ENCODE measurements at regions not wholly inside any gene's neighbourhood (a gene's known extent, or its start where the extent isn't known, plus 50 kb on each side); places are given as distances from the start of the nearest gene placed in this dataset.

DNA sequence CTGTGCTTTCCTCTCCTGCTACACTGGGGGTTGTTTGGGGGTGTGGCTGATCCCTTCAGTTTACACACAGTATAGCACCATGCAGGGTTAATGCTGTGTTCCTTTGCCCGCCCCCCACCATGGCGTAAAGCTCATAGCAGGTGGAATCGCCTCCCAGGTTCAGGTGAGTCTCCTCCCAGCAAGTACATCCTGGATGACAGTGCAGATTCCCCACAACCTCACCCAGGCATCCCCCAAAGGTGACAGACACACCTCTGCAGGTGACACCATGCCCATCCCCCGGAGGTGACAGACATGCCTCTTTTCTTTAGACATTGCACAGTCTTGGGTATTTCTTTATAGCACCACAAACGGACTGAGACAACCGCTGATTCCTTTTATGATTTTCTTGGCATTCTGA is 343.7 kb downstream of the BRD1 start:
- no peak for TF ChIP-seq TCF7L2 (IDR thresholded peaks at IDR 0.05; ENCODE audit: low read depth, low read length)
- TF ChIP-seq POLR2AphosphoS5 (IDR thresholded peaks at IDR 0.05; ENCODE audit: low read depth, low read length) = no peak
- TF ChIP-seq, protein P1, sequence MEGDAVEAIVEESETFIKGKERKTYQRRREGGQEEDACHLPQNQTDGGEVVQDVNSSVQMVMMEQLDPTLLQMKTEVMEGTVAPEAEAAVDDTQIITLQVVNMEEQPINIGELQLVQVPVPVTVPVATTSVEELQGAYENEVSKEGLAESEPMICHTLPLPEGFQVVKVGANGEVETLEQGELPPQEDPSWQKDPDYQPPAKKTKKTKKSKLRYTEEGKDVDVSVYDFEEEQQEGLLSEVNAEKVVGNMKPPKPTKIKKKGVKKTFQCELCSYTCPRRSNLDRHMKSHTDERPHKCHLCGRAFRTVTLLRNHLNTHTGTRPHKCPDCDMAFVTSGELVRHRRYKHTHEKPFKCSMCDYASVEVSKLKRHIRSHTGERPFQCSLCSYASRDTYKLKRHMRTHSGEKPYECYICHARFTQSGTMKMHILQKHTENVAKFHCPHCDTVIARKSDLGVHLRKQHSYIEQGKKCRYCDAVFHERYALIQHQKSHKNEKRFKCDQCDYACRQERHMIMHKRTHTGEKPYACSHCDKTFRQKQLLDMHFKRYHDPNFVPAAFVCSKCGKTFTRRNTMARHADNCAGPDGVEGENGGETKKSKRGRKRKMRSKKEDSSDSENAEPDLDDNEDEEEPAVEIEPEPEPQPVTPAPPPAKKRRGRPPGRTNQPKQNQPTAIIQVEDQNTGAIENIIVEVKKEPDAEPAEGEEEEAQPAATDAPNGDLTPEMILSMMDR (IDR thresholded peaks at IDR 0.05) = no peak
- TF ChIP-seq SIN3A (IDR thresholded peaks at IDR 0.05; ENCODE audit: borderline replicate concordance, insufficient read depth, low read depth, low read length) = no peak
- TF ChIP-seq, protein P2, sequence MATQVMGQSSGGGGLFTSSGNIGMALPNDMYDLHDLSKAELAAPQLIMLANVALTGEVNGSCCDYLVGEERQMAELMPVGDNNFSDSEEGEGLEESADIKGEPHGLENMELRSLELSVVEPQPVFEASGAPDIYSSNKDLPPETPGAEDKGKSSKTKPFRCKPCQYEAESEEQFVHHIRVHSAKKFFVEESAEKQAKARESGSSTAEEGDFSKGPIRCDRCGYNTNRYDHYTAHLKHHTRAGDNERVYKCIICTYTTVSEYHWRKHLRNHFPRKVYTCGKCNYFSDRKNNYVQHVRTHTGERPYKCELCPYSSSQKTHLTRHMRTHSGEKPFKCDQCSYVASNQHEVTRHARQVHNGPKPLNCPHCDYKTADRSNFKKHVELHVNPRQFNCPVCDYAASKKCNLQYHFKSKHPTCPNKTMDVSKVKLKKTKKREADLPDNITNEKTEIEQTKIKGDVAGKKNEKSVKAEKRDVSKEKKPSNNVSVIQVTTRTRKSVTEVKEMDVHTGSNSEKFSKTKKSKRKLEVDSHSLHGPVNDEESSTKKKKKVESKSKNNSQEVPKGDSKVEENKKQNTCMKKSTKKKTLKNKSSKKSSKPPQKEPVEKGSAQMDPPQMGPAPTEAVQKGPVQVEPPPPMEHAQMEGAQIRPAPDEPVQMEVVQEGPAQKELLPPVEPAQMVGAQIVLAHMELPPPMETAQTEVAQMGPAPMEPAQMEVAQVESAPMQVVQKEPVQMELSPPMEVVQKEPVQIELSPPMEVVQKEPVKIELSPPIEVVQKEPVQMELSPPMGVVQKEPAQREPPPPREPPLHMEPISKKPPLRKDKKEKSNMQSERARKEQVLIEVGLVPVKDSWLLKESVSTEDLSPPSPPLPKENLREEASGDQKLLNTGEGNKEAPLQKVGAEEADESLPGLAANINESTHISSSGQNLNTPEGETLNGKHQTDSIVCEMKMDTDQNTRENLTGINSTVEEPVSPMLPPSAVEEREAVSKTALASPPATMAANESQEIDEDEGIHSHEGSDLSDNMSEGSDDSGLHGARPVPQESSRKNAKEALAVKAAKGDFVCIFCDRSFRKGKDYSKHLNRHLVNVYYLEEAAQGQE (IDR thresholded peaks at IDR 0.05; ENCODE audit: insufficient read depth in 1 of 2, low read depth in 2 of 2, low read length in 1 of 2) = no peak

Measured in Panc1 (cell line).